ENCODE measurements at regions not wholly inside any gene's neighbourhood (a gene's known extent, or its start where the extent isn't known, plus 50 kb on each side); places are given as distances from the start of the nearest gene placed in this dataset.
A peak's percentile ranks its signal among the peaks of the same experiment; 100 is the strongest.

DNA sequence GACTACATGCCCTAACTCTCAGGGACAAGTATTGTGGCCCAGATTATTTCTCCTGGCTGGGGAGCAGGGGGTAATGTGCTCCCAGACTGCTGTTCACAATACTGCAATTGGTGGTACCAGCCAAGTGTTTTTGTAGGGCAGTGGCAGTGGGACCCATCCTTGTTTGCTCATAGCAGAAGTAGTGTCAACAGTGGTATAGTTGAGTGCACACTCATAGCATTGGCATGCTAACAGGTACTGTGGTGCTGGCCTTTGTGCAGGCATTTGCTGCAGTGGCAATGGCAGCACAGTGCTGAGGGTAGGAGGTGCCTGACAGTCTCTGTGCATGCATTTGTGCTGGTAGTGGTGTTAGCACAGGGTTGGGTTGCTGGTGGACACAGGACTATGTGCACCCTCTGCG, 995.0 kb downstream of the SH3BGRL start:
- Histone ChIP-seq H3K4me1 (no peaks in the 10 kb centered on the region), H3K36me3 (no peaks in the 10 kb centered on the region), H3K27me3 (no peaks in the 10 kb centered on the region), H3K27ac (no peak overlapping the region), H3K9me3 (no peaks in the 10 kb centered on the region), H3K4me3 (no peak overlapping the region)
- WGBS, 2 donors, result 80 to 83% methylated on average over 1 of the region's 1 CpG
- TF ChIP-seq, protein P1, sequence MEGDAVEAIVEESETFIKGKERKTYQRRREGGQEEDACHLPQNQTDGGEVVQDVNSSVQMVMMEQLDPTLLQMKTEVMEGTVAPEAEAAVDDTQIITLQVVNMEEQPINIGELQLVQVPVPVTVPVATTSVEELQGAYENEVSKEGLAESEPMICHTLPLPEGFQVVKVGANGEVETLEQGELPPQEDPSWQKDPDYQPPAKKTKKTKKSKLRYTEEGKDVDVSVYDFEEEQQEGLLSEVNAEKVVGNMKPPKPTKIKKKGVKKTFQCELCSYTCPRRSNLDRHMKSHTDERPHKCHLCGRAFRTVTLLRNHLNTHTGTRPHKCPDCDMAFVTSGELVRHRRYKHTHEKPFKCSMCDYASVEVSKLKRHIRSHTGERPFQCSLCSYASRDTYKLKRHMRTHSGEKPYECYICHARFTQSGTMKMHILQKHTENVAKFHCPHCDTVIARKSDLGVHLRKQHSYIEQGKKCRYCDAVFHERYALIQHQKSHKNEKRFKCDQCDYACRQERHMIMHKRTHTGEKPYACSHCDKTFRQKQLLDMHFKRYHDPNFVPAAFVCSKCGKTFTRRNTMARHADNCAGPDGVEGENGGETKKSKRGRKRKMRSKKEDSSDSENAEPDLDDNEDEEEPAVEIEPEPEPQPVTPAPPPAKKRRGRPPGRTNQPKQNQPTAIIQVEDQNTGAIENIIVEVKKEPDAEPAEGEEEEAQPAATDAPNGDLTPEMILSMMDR (IDR thresholded peaks at IDR 0.05), result no peak
- TF ChIP-seq POLR2A (IDR thresholded peaks at IDR 0.05), result no peak
- intact Hi-C loops (cut with DNase I), result no loop called here
- DNase-seq, result no peak

DNA sequence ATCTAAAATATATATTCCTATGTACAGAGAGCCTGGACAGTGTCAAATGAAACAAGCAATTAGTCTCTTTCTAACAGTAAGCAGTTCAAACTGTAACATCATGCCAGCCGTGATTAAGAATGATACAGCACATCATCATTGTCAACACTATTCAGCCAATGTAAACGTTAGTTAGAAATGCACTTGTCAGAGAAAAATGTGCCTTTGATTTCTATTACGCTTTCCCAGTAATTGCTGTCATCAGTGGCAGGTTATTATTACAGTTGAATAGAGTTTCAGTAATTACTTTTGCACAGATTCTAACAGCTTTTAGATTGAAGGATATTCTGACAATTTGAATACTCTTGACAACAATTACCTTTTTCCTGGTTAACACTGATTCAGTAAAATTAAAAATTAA, 1007.1 kb downstream of the SH3BGRL start:
- DNase-seq, result no peak

DNA sequence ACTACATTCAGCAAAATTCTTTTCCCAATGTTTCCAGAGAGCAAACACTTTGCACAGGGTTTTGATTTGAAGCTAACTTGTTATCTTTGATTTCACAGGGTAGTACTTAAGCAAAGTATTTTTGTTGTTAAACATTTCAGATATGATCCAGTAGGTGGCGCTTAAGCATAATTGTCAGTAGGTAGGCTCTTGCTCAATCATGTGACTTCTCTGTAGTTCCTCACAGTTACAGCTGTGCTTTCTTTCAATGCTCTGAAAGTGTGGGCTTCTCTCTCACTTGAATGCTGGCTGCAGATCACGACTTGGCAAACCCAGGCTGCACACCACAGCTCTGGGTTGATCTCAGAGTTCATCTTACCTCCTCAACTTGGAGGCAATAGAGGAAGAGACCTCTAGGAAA, 1016.5 kb downstream of the SH3BGRL start:
- no peak for DNase-seq
- intact Hi-C loops (cut with DNase I), result no loop called here
- H3K27ac ChIP-seq, result no peak overlapping the region
- H3K27me3 ChIP-seq, result no peaks in the 10 kb centered on the region
- no peaks in the 10 kb centered on the region for H3K9me3 ChIP-seq
- 11 to 13% methylated on average over 1 of the region's 2 CpGs for WGBS, 2 donors
- no peaks in the 10 kb centered on the region for H3K4me1 ChIP-seq
- TF ChIP-seq POLR2A (IDR thresholded peaks at IDR 0.05), result no peak
- TF ChIP-seq, protein P1 (IDR thresholded peaks at IDR 0.05), result peak in 5 of 6 experiments; percentile 14 to 46 (median 42)
- H3K36me3 ChIP-seq, result no peaks in the 10 kb centered on the region
- no peak overlapping the region for H3K4me3 ChIP-seq

More for the DNA sequence above, 1007.1 kb downstream of the SH3BGRL start:
- Histone ChIP-seq H3K36me3 (no peaks in the 10 kb centered on the region), H3K9me3 (no peaks in the 10 kb centered on the region), H3K27me3 (no peaks in the 10 kb centered on the region), H3K27ac (no peak overlapping the region), H3K4me1 (no peaks in the 10 kb centered on the region), H3K4me3 (no peak overlapping the region)
- intact Hi-C loops (cut with DNase I), result no loop called here
- TF ChIP-seq, protein P1 (IDR thresholded peaks at IDR 0.05), result no peak
- no peak for TF ChIP-seq POLR2A (IDR thresholded peaks at IDR 0.05)
- 30 to 45% methylated on average over 3 of the region's 3 CpGs for WGBS, 2 donors

DNA sequence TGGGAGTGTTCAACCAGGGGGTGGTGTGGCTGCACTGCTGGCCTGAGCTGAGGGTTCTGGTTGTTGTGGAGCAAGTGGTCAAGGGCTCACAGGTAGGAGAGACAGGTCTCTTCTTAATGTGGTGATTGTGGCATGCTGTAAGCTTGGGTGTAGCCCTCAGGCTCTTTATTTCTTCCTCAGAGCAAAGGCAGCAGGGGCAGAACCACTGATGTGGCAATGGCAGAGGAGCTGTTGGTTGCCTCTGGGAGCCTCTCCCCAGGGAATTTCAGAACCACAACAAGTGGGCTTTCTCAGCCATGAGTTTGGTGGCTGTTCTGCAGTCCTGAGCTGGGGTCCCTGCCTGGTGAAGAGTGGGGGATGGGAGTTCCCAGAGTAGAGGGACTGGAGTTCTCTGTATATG, 1017.2 kb downstream of the SH3BGRL start:
- H3K27me3 ChIP-seq, result no peaks in the 10 kb centered on the region

DNA sequence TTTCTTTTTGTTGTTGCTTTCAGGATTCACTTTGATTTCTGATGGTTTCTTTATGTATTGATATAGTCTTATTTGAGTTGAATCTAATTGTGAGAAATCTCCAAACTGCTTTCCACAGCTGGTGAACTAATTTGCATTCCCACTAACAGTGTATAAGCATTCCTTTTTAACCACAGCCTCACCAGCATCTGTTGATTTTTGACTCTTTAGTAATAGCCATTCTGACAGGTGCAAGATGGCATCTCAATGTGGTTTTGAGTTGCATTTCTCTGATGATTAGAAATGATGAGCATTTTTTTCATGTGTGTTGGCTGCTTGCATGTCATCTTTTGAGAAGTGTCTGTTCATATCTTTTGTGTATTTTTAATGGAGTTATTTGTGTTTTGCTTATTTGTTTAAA, 1023.1 kb downstream of the SH3BGRL start:
- H3K4me1 ChIP-seq, result no peaks in the 10 kb centered on the region
- H3K36me3 ChIP-seq, result no peaks in the 10 kb centered on the region
- no peak overlapping the region for H3K27ac ChIP-seq
- no peak for DNase-seq
- H3K27me3 ChIP-seq, result no peaks in the 10 kb centered on the region
- intact Hi-C loops (cut with DNase I), result no loop called here
- TF ChIP-seq, protein P1 (IDR thresholded peaks at IDR 0.05), result no peak
- TF ChIP-seq POLR2A (IDR thresholded peaks at IDR 0.05), result no peak
- no peaks in the 10 kb centered on the region for H3K9me3 ChIP-seq
- H3K4me3 ChIP-seq, result no peak overlapping the region

More for the DNA sequence above, 1017.2 kb downstream of the SH3BGRL start:
- intact Hi-C loops (cut with DNase I), result no loop called here
- DNase-seq, result no peak
- H3K4me1 ChIP-seq, result no peaks in the 10 kb centered on the region
- TF ChIP-seq, protein P1 (IDR thresholded peaks at IDR 0.05), result no peak
- TF ChIP-seq POLR2A (IDR thresholded peaks at IDR 0.05), result no peak
- no peaks in the 10 kb centered on the region for H3K9me3 ChIP-seq
- H3K27ac ChIP-seq, result no peak overlapping the region
- H3K36me3 ChIP-seq, result no peaks in the 10 kb centered on the region
- no peak overlapping the region for H3K4me3 ChIP-seq
